GM23338 (cell line): ENCODE measurements at regions not wholly inside any gene's neighbourhood (a gene's known extent, or its start where the extent isn't known, plus 50 kb on each side); places are given as distances from the start of the nearest gene placed in this dataset.

Experiments
- ATAC-seq: fragments of 200-7000 bp; cut with Tn5 transposase; 3 replicates; pipeline ENCODE4 v1.9.1; 2020
- DNase-seq: peaks from one replicate; pipeline ENCODE4 v3.0.0-alpha.2; 2015; ENCODE audit warnings: low spot score
- H2AFZ ChIP-seq: fragments of 200-600 bp; sonication (generic); 2 replicates; pipeline ENCODE4 v1.8.0; 2016; ENCODE audit warnings: antibody characterized with exemption, mild to moderate bottlenecking, moderate library complexity
- H3F3A ChIP-seq: fragments of 200-600 bp; sonication (generic); replicated peaks from 2 replicates; pipeline ENCODE4 v1.8.0; 2017; ENCODE audit warnings: antibody characterized with exemption, mixed run types, low read depth
- H3K27ac ChIP-seq: fragments of 200-600 bp; sonication (generic); 2 replicates; pipeline ENCODE4 v1.6.1; 2016; ENCODE audit warnings: low read depth
- H3K27me3 ChIP-seq: fragments of 200-600 bp; sonication (generic); 2 replicates; pipeline ENCODE4 v1.8.0; 2016; ENCODE audit warnings: mild to moderate bottlenecking, mixed run types, moderate library complexity; ENCODE audit not compliant: insufficient read depth
- H3K36me3 ChIP-seq: fragments of 200-600 bp; sonication (generic); 2 replicates; pipeline ENCODE4 v1.8.0; 2016; ENCODE audit warnings: mild to moderate bottlenecking; ENCODE audit not compliant: insufficient read depth
- H3K4me1 ChIP-seq: fragments of 200-600 bp; sonication (generic); 2 replicates; pipeline ENCODE4 v1.8.0; 2016; ENCODE audit warnings: mild to moderate bottlenecking, moderate library complexity; ENCODE audit not compliant: insufficient read depth
- H3K4me2 ChIP-seq: fragments of 200-600 bp; sonication (generic); 2 replicates; pipeline ENCODE4 v1.7.1; 2017; ENCODE audit warnings: mixed run types
- H3K4me3 ChIP-seq: fragments of 200-600 bp; sonication (generic); 2 replicates; pipeline ENCODE4 v1.6.1; 2016; ENCODE audit warnings: mixed run types
- H3K79me2 ChIP-seq: fragments of 200-600 bp; sonication (generic); replicated peaks from 2 replicates; pipeline ENCODE4 v1.8.0; 2017; ENCODE audit warnings: mild to moderate bottlenecking; ENCODE audit not compliant: insufficient read depth
- H3K9me2 ChIP-seq: fragments of 200-600 bp; sonication (generic); 2 replicates; pipeline ENCODE4 v1.8.0; 2017; ENCODE audit not compliant: insufficient read depth
- H4K20me1 ChIP-seq: fragments of 200-600 bp; sonication (generic); replicated peaks from 2 replicates; pipeline ENCODE4 v1.8.0; 2017; ENCODE audit warnings: mild to moderate bottlenecking; ENCODE audit not compliant: insufficient read depth
- H3K27ac Mint-ChIP-seq: 2 replicates; pipeline ENCODE4 v1.8.0; 2020; ENCODE audit warnings: inconsistent platforms, mild to moderate bottlenecking, moderate library complexity, mixed read lengths
- H3K27me3 Mint-ChIP-seq: 3 replicates; pipeline ENCODE4 v1.8.0; 2022; ENCODE audit warnings: low read depth, mild to moderate bottlenecking, moderate library complexity, mixed read lengths, inconsistent platforms; ENCODE audit not compliant: insufficient read depth, poor library complexity
- H3K36me3 Mint-ChIP-seq: 3 replicates; pipeline ENCODE4 v1.8.0; 2021; ENCODE audit warnings: low read depth, mild to moderate bottlenecking, inconsistent platforms, moderate library complexity, mixed read lengths
- H3K4me1 Mint-ChIP-seq: 3 replicates; pipeline ENCODE4 v1.8.0; 2020; ENCODE audit warnings: mild to moderate bottlenecking, inconsistent platforms, mixed read lengths
- H3K4me3 Mint-ChIP-seq: 3 replicates; pipeline ENCODE4 v1.8.0; 2021; ENCODE audit warnings: moderate library complexity, mild to moderate bottlenecking, inconsistent platforms, mixed read lengths
- H3K9me3 Mint-ChIP-seq: 3 replicates; pipeline ENCODE4 v1.8.0; 2020; ENCODE audit warnings: moderate library complexity, mild to moderate bottlenecking, inconsistent platforms, mixed read lengths
- CTCF ChIP-seq, 2 experiments: fragments of 200-600 bp in 1 of 2; sonication (generic) in 1 of 2; conservative IDR thresholded peaks; 2 replicates each; pipeline versions ENCODE4 v1.5.1 to v1.6.1; 2016 to 2017; ENCODE audit warnings: antibody characterized with exemption in 2 of 2, low read depth in 2 of 2, mild to moderate bottlenecking in 2 of 2, moderate library complexity in 1 of 2
- ETS1 ChIP-seq: IDR thresholded peaks from 2 replicates; pipeline ENCODE4 v1.6.1; 2016; ENCODE audit warnings: antibody characterized with exemption
- EZH2 ChIP-seq: fragments of 200-600 bp; sonication (generic); IDR thresholded peaks from one replicate; pipeline ENCODE4 v1.8.0; 2017; ENCODE audit warnings: antibody characterized with exemption, mild to moderate bottlenecking, low read depth; ENCODE audit not compliant: unreplicated experiment
- POLR2AphosphoS5 ChIP-seq: IDR thresholded peaks from 2 replicates; pipeline ENCODE4 v1.6.1; 2016; ENCODE audit warnings: antibody characterized with exemption, low read depth
- STAT1 ChIP-seq: IDR thresholded peaks from one replicate; pipeline ENCODE4 v1.6.1; 2016; ENCODE audit warnings: antibody characterized with exemption; ENCODE audit not compliant: unreplicated experiment
- ZNF462 ChIP-seq: fragments of 250-450 bp; sonication (Bioruptor Pico); IDR thresholded peaks from 2 replicates; pipeline ENCODE4 v1.5.0; 2020; ENCODE audit warnings: mild to moderate bottlenecking, moderate library complexity

GRCh38 chr4:186953599-186954260 lies 230.1 kb upstream of the FAT1 start (continued):
- TF ChIP-seq ZNF462 (CRISPR knock-in tag) (no peak), STAT1 (no peak), POLR2AphosphoS5 (no peak), ETS1 (no peak), CTCF (conservative IDR thresholded peaks at IDR 0.05; ENCODE audit: low read depth in 2 of 2) (no peak)

GRCh38 chr4:186954509-186954908 lies 230.9 kb upstream of the FAT1 start:
- Mint-ChIP-seq H3K4me1 (no peaks in the 10 kb centered on the region; the same call in 2 of the 3 replicates), H3K27ac (no peak overlapping the region), H3K9me3 (0 out of 3 replicates have a peak, but pooled peaks cover 3% of the 10 kb centered on the region), H3K36me3 (peaks cover 4% of the 10 kb centered on the region; the same call in 1 of the 3 replicates), H3K4me3 (no peak overlapping the region), H3K27me3 (peaks cover 3% of the 10 kb centered on the region)
- Histone ChIP-seq H3K36me3 (no peaks in the 10 kb centered on the region), H3K4me1 (peaks cover under 1% of the 10 kb centered on the region; the same call in 1 of the 2 replicates), H3F3A (no peaks in the 10 kb centered on the region), H2AFZ (no peak overlapping the region), H3K4me2 (no peak overlapping the region), H3K27ac (no peak overlapping the region), H4K20me1 (no peaks in the 10 kb centered on the region), H3K79me2 (no peaks in the 10 kb centered on the region), H3K4me3 (no peak overlapping the region), H3K9me2 (no peaks in the 10 kb centered on the region), H3K27me3 (no peaks in the 10 kb centered on the region)
- ATAC-seq: no peak
- no peak for DNase-seq
- TF ChIP-seq EZH2 (no peak), POLR2AphosphoS5 (no peak)
